H1 (cell line): ENCODE measurements at regions not wholly inside any gene's neighbourhood (a gene's known extent, or its start where the extent isn't known, plus 50 kb on each side); places are given as distances from the start of the nearest gene placed in this dataset.

Experiments
- CTCF ChIA-PET: fragments of 300-600 bp; sonication (Branson Sonifier 250); formaldehyde crosslinking; loops from one replicate; lab custom pipeline; 2021; ENCODE audit not compliant: partially characterized antibody; lab: Charles Lee
- POLR2A ChIA-PET: fragments of 300-600 bp; sonication (Branson Sonifier 250); formaldehyde crosslinking; loops from one replicate; lab custom pipeline; 2021; ENCODE audit warnings: inconsistent platforms; ENCODE audit not compliant: partially characterized antibody; lab: Charles Lee
- DNase-seq, 2 experiments: peaks; one replicate each; pipeline versions ENCODE4 v3.0.0 to v3.0.0-alpha.2; 2010 to 2022; ENCODE audit warnings: low spot score in 2 of 2, low read depth in 1 of 2, mixed read lengths in 1 of 2
- FAIRE-seq: peaks from 2 replicates; lab custom pipeline; 2011; peaks lifted over from hg19 to GRCh38; lab: Jason Lieb, UNC
- H2AFZ ChIP-seq: 2 replicates; pipeline ENCODE4 v1.8.1; 2012; ENCODE audit warnings: low read length, inconsistent platforms
- H2AK5ac ChIP-seq: 2 replicates; pipeline ENCODE4 v1.6.1; 2013; ENCODE audit warnings: low read depth, low read length
- H2BK120ac ChIP-seq: replicated peaks from 2 replicates; pipeline ENCODE3; 2013; ENCODE audit warnings: low read depth, low read length, inconsistent platforms
- H2BK12ac ChIP-seq: 2 replicates; pipeline ENCODE4 v1.6.1; 2013; ENCODE audit warnings: low read depth, low read length
- H2BK15ac ChIP-seq: 2 replicates; pipeline ENCODE4 v1.6.1; 2013; ENCODE audit warnings: low read length
- H2BK20ac ChIP-seq: 2 replicates; pipeline ENCODE4 v1.6.1; 2013; ENCODE audit warnings: low read length
- H2BK5ac ChIP-seq: 2 replicates; pipeline ENCODE4 v1.6.1; 2013; ENCODE audit warnings: low read depth, low read length
- H3K14ac ChIP-seq: 2 replicates; pipeline ENCODE4 v1.6.1; 2013; ENCODE audit warnings: inconsistent platforms; ENCODE audit not compliant: insufficient read length
- H3K18ac ChIP-seq: 2 replicates; pipeline ENCODE4 v1.6.1; 2013; ENCODE audit warnings: low read length; ENCODE audit errors: extremely low read depth
- H3K23ac ChIP-seq: 2 replicates; pipeline ENCODE4 v1.6.1; 2013; ENCODE audit warnings: inconsistent platforms; ENCODE audit not compliant: insufficient read length
- H3K23me2 ChIP-seq: 2 replicates; pipeline ENCODE4 v1.6.1; 2013; ENCODE audit warnings: low read depth, low read length
- H3K27ac ChIP-seq: 2 replicates; pipeline ENCODE4 v1.6.1; 2011; ENCODE audit warnings: low read depth, low read length, inconsistent platforms
- H3K27me3 ChIP-seq, 4 experiments: replicated peaks in 1 of 4; 1 replicate in 1 of 4; 2 replicates in 3 of 4; pipeline versions ENCODE4 v1.6.1 to v1.8.1; 2011 to 2013; ENCODE audit warnings: low read length in 3 of 4, mild to moderate bottlenecking in 3 of 4, inconsistent platforms in 2 of 4, mixed read lengths in 2 of 4, moderate library complexity in 1 of 4; ENCODE audit not compliant: control insufficient read depth in 3 of 4, insufficient read depth in 3 of 4; ENCODE audit errors: extremely low read depth in 1 of 4
- H3K36me3 ChIP-seq, 4 experiments: 2 replicates each; pipeline versions ENCODE4 v1.6.1 to v1.8.1; 2011 to 2013; ENCODE audit warnings: mild to moderate bottlenecking in 4 of 4, low read length in 3 of 4, moderate library complexity in 2 of 4, control low read depth in 1 of 4, inconsistent platforms in 1 of 4; ENCODE audit not compliant: insufficient read depth in 4 of 4, control insufficient read depth in 2 of 4
- H3K4ac ChIP-seq: replicated peaks from 2 replicates; pipeline ENCODE3; 2013; ENCODE audit warnings: low read length, low read depth, mixed read lengths, inconsistent platforms; ENCODE audit not compliant: insufficient read length
- H3K4me1 ChIP-seq, 4 experiments: replicated peaks in 1 of 4; 1 replicate in 1 of 4; 2 replicates in 3 of 4; pipeline versions ENCODE4 v1.6.1 to v1.8.1; 2011 to 2013; ENCODE audit warnings: low read length in 3 of 4, inconsistent platforms in 2 of 4, mixed read lengths in 1 of 4; ENCODE audit not compliant: insufficient read depth in 4 of 4, control insufficient read depth in 3 of 4
- H3K4me2 ChIP-seq, 2 experiments: 2 replicates each; pipeline versions ENCODE4 v1.6.1 to v1.8.1; 2011 to 2013; ENCODE audit warnings: low read depth in 2 of 2, low read length in 2 of 2, control low read depth in 1 of 2, inconsistent platforms in 1 of 2, mild to moderate bottlenecking in 1 of 2; ENCODE audit not compliant: insufficient read depth in 1 of 2
- H3K4me3 ChIP-seq, 4 experiments: fragments of 200-600, 300-600 bp in 1 of 4; sonication (generic), shearing (Covaris generic), sonication (Bioruptor Twin) in 1 of 4; 2 replicates each; pipeline versions ENCODE4 v1.5.1 to v1.8.1; 2011 to 2016; ENCODE audit warnings: low read length in 4 of 4, low read depth in 3 of 4, control low read depth in 2 of 4, inconsistent platforms in 2 of 4, mild to moderate bottlenecking in 2 of 4, mixed read lengths in 1 of 4, moderate library complexity in 1 of 4; ENCODE audit not compliant: insufficient read depth in 2 of 4; ENCODE audit errors: extremely low read depth in 1 of 4
- H3K56ac ChIP-seq: replicated peaks from 2 replicates; pipeline ENCODE3; 2013; ENCODE audit warnings: low read depth, mild to moderate bottlenecking, mixed read lengths, low read length, inconsistent platforms; ENCODE audit not compliant: insufficient read length
- H3K79me1 ChIP-seq: 2 replicates; pipeline ENCODE4 v1.6.1; 2013; ENCODE audit warnings: low read depth, low read length, control low read depth
- H3K79me2 ChIP-seq, 2 experiments: 2 replicates each; pipeline versions ENCODE4 v1.6.1 to v1.8.1; 2012 to 2013; ENCODE audit warnings: low read length in 2 of 2, mild to moderate bottlenecking in 2 of 2, inconsistent platforms in 1 of 2; ENCODE audit not compliant: insufficient read depth in 2 of 2, control insufficient read depth in 1 of 2
- H3K9ac ChIP-seq, 4 experiments: replicated peaks in 1 of 4; 1 replicate in 1 of 4; 2 replicates in 3 of 4; pipeline versions ENCODE4 v1.6.1 to v1.8.1; 2011 to 2013; ENCODE audit warnings: low read depth in 3 of 4, low read length in 3 of 4, control low read depth in 2 of 4, mild to moderate bottlenecking in 2 of 4, moderate library complexity in 2 of 4, inconsistent platforms in 1 of 4; ENCODE audit errors: extremely low read depth in 1 of 4
- H3K9me3 ChIP-seq, 2 experiments: 2 replicates each; pipeline versions ENCODE4 v1.6.1 to v1.8.1; 2012 to 2013; ENCODE audit warnings: mild to moderate bottlenecking in 2 of 2, moderate library complexity in 2 of 2, control low read depth in 1 of 2, inconsistent platforms in 1 of 2, low read depth in 1 of 2, low read length in 1 of 2, mixed read lengths in 1 of 2; ENCODE audit not compliant: insufficient read depth in 2 of 2
- H4K20me1 ChIP-seq, 2 experiments: replicated peaks in 1 of 2; 2 replicates each; pipeline versions ENCODE3 to v1.8.1; 2011 to 2013; ENCODE audit warnings: inconsistent platforms in 2 of 2, low read length in 2 of 2, mild to moderate bottlenecking in 1 of 2; ENCODE audit not compliant: insufficient read depth in 2 of 2, control insufficient read depth in 1 of 2
- H4K5ac ChIP-seq: 2 replicates; pipeline ENCODE4 v1.6.1; 2013; ENCODE audit warnings: low read length, low read depth, mixed read lengths, inconsistent platforms; ENCODE audit not compliant: insufficient read length
- H4K8ac ChIP-seq: 2 replicates; pipeline ENCODE4 v1.8.0; 2013; ENCODE audit warnings: mild to moderate bottlenecking, moderate library complexity, low read length, inconsistent platforms; ENCODE audit not compliant: insufficient read depth; ENCODE audit errors: extremely low read depth
- H4K91ac ChIP-seq: replicated peaks from 2 replicates; pipeline ENCODE3; 2013; ENCODE audit warnings: low read length, mixed read lengths, inconsistent platforms; ENCODE audit not compliant: insufficient read length
- ATF3 ChIP-seq: IDR thresholded peaks from 2 replicates; pipeline ENCODE4 v1.6.1; 2011; ENCODE audit warnings: low read depth, mild to moderate bottlenecking, low read length; ENCODE audit not compliant: insufficient read depth
- POLR2A ChIP-seq, 2 experiments: IDR thresholded peaks; 1 replicate in 1 of 2; 2 replicates in 1 of 2; pipeline ENCODE4 v1.6.1; 2011; ENCODE audit warnings: low read depth in 2 of 2, low read length in 2 of 2, mild to moderate bottlenecking in 2 of 2; ENCODE audit errors: control extremely low read depth in 1 of 2
- POLR2AphosphoS5 ChIP-seq: IDR thresholded peaks from 2 replicates; pipeline ENCODE4 v1.6.1; 2011; ENCODE audit warnings: low read depth, low read length
- ZNF274 ChIP-seq: IDR thresholded peaks from 2 replicates; pipeline ENCODE4 v1.7.0; 2012; ENCODE audit warnings: low read length, borderline replicate concordance; ENCODE audit errors: extremely low read depth
- WGBS, 2 experiments: shearing (Covaris generic) in 1 of 2; methylation state at CpG; one replicate each; pipeline versions ENCODE4 v1.1.6 to v1.1.7; 2013 to 2015; ENCODE audit warnings: low lambda C conversion rate in 2 of 2, mixed read lengths in 2 of 2, inconsistent platforms in 1 of 2, low coverage in 1 of 2, missing lambda C conversion rate in 1 of 2; ENCODE audit not compliant: insufficient replicate concordance in 2 of 2, insufficient coverage in 1 of 2, insufficient read length in 1 of 2; ENCODE audit errors: extremely low coverage in 1 of 2, missing lambda C conversion rate in 1 of 2; 5-methylcytosine and 5-hydroxymethylcytosine counted together

GRCh38 chr5:163747586-163747985, 242.2 kb downstream of the MAT2B start:
- H2BK5ac ChIP-seq, result no peak overlapping the region
- H2AK5ac ChIP-seq, result no peak overlapping the region
- H4K5ac ChIP-seq, result no peak overlapping the region
- no peaks in the 10 kb centered on the region for H3K79me1 ChIP-seq
- H3K9ac ChIP-seq, result no peak overlapping the region
- H4K20me1 ChIP-seq, result no peaks in the 10 kb centered on the region
- H4K8ac ChIP-seq, result no peak overlapping the region
- no peak overlapping the region for H3K4me3 ChIP-seq
- no peak overlapping the region for H3K18ac ChIP-seq
- ChIA-PET CTCF (no interaction called here), POLR2A (no interaction called here)
- FAIRE-seq (no peak), DNase-seq (no peak)
- H3K23me2 ChIP-seq, result no peaks in the 10 kb centered on the region
- H3K14ac ChIP-seq, result no peak overlapping the region
- no peak for TF ChIP-seq POLR2A (IDR thresholded peaks at IDR 0.05; ENCODE audit: control extremely low read depth in 1 of 2, low read depth in 2 of 2, low read length in 2 of 2)
- TF ChIP-seq ATF3, result no peak
- no peak for TF ChIP-seq POLR2AphosphoS5
- TF ChIP-seq ZNF274, result no peak
- no peak overlapping the region for H2BK120ac ChIP-seq
- H3K4me1 ChIP-seq, result no peaks in the 10 kb centered on the region
- no peak overlapping the region for H2BK15ac ChIP-seq
- no peaks in the 10 kb centered on the region for H3K79me2 ChIP-seq
- no peak overlapping the region for H4K91ac ChIP-seq
- H2AFZ ChIP-seq, result no peak overlapping the region
- H3K27me3 ChIP-seq, result no peaks in the 10 kb centered on the region
- H3K36me3 ChIP-seq, result no peaks in the 10 kb centered on the region
- WGBS, 2 experiments, result 94% methylated on average over 2 of the region's 2 CpGs; no CpG with 5 or more reads in 1 of the 2 experiments
- no peak overlapping the region for H2BK12ac ChIP-seq
- no peak overlapping the region for H3K27ac ChIP-seq
- no peak overlapping the region for H3K4me2 ChIP-seq
- no peaks in the 10 kb centered on the region for H3K9me3 ChIP-seq
- H3K56ac ChIP-seq, result no peak overlapping the region
- no peak overlapping the region for H3K4ac ChIP-seq
- H3K23ac ChIP-seq, result no peak overlapping the region
- H2BK20ac ChIP-seq, result no peak overlapping the region
